ENCODE measurements at regions not wholly inside any gene's neighbourhood (a gene's known extent, or its start where the extent isn't known, plus 50 kb on each side); places are given as distances from the start of the nearest gene placed in this dataset.
"Not testable (repeated sequence)": the region's sequence is repeated elsewhere in the genome, so short reads cannot be mapped to it uniquely, and the experiment has no call there.

GRCh38 chr6:93183531-93183972 lies 235.8 kb downstream of the EPHA7 start:
- DNase-seq (ENCODE audit: low read depth, low spot score) = no peak

GRCh38 chr6:93182938-93183479 lies 236.3 kb downstream of the EPHA7 start:
- no peak for DNase-seq (ENCODE audit: low read depth, low spot score)

GRCh38 chr6:93177918-93178317 lies 241.4 kb downstream of the EPHA7 start:
- DNase-seq (ENCODE audit: low read depth, low spot score) = no peak

GRCh38 chr6:93177438-93177837 lies 241.9 kb downstream of the EPHA7 start:
- DNase-seq (ENCODE audit: low read depth, low spot score) = no peak

- no peak for DNase-seq (ENCODE audit: low read depth, low spot score)
These were observed 243.3 kb downstream of the EPHA7 start for GRCh38 chr6:93176070-93176469.

- not testable (repeated sequence) for DNase-seq (ENCODE audit: low read depth, low spot score)
These were observed 245.8 kb downstream of the EPHA7 start for GRCh38 chr6:93173573-93173972.

- DNase-seq (ENCODE audit: low read depth, low spot score) = no peak
These were observed 253.4 kb downstream of the EPHA7 start for GRCh38 chr6:93165850-93166430.

- no peak for DNase-seq (ENCODE audit: low read depth, low spot score)
These were observed 254.6 kb downstream of the EPHA7 start for GRCh38 chr6:93164781-93165180.

- DNase-seq (ENCODE audit: low read depth, low spot score) = no peak
These were observed 256.2 kb downstream of the EPHA7 start for GRCh38 chr6:93163146-93163545.

GRCh38 chr6:93139408-93140081 lies 279.8 kb downstream of the EPHA7 start:
- DNase-seq (ENCODE audit: low read depth, low spot score) = no peak

GRCh38 chr6:93136111-93136510 lies 283.2 kb downstream of the EPHA7 start:
- no peak for DNase-seq (ENCODE audit: low read depth, low spot score)

- no peak for DNase-seq (ENCODE audit: low read depth, low spot score)
These were observed 295.2 kb downstream of the EPHA7 start for GRCh38 chr6:93124006-93124632.

GRCh38 chr6:93123585-93123984 lies 295.8 kb downstream of the EPHA7 start:
- no peak for DNase-seq (ENCODE audit: low read depth, low spot score)

- DNase-seq (ENCODE audit: low read depth, low spot score) = no peak
These were observed 299.1 kb downstream of the EPHA7 start for GRCh38 chr6:93120154-93120742.

- DNase-seq (ENCODE audit: low read depth, low spot score) = no peak
These were observed 313.5 kb downstream of the EPHA7 start for GRCh38 chr6:93105907-93106306.

- DNase-seq (ENCODE audit: low read depth, low spot score) = no peak
These were observed 314.3 kb downstream of the EPHA7 start for GRCh38 chr6:93105017-93105416.

GRCh38 chr6:93104195-93104817 lies 315.1 kb downstream of the EPHA7 start:
- no peak for DNase-seq (ENCODE audit: low read depth, low spot score)

GRCh38 chr6:93088621-93089501 lies 330.5 kb downstream of the EPHA7 start:
- no peak for DNase-seq (ENCODE audit: low read depth, low spot score)

GRCh38 chr6:93087606-93088005 lies 331.8 kb downstream of the EPHA7 start:
- no peak for DNase-seq (ENCODE audit: low read depth, low spot score)

- DNase-seq (ENCODE audit: low read depth, low spot score) = no peak
These were observed 333.0 kb downstream of the EPHA7 start for GRCh38 chr6:93086351-93086750.
